ENCODE measurements at regions not wholly inside any gene's neighbourhood (a gene's known extent, or its start where the extent isn't known, plus 50 kb on each side); places are given as distances from the start of the nearest gene placed in this dataset.

DNA sequence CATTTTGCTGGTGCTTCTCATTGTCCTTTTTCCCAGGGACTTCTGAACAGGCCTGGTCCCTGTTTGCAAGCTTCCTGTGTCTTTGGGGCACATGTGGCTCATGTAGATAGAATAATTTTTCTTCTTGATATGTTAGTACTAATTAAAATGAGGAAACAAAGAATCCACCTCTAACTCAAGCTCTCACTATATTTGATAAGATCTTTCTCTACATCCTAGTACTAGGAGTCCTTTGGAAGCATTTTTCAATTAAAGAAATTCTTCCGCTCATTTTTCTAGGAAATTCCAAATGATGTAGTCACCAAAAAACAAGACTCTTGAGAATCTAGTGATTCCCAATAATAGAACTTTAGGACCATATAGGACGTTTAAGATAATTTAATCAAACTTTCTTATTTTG, 165.3 kb downstream of the SEC61B start:
- ATAC-seq (no peak), DNase-seq (no peak)
- intact Hi-C loops (cut with DNase I, micrococcal nuclease), result no loop called here

DNA sequence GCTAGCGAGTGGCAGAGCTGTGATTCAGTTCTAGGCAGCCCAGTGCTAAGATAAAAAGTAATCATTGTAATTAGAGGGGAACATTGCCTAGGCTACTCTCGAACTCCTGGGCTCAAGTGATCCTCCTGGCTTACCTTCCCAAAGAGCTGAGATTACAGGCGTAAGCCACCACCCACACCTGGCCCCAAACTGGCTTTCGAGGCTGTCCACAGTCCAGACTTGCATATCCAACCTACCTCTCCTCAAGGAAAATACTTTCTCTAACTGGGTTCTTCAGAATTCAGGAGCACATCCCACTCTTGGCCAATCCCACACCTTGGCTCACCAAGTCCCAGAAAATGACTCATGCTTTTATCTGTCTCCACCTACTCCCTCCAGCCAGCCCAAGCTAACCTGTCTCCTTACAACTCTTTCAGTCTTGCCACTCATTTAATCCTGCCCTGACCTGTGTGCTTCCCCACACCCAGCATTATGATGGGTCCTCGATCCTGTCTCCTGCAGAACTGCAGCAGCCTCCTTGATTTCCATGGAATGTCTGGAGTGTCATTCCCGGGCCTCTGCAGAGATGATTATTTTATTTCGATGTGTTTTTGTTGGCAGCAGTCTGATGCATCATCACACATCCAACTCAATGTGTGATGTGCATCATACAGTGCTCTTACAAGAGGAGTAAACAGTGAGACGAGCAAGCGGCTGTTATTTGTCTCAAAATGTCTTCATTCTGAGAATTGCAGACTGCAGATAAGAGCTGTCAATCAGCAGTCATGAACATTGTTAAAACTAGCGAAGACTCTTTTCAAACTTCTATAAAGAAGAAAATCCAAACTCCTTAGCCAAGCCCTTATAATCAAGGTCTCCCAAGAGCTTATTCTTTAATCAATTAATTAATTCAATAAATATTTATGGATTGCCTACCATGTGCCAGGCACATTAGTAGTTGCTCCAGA, 167.3 kb downstream of the SEC61B start:
- intact Hi-C loops (cut with DNase I, micrococcal nuclease), result no loop called here
- DNase-seq (no peak), ATAC-seq (no peak)

DNA sequence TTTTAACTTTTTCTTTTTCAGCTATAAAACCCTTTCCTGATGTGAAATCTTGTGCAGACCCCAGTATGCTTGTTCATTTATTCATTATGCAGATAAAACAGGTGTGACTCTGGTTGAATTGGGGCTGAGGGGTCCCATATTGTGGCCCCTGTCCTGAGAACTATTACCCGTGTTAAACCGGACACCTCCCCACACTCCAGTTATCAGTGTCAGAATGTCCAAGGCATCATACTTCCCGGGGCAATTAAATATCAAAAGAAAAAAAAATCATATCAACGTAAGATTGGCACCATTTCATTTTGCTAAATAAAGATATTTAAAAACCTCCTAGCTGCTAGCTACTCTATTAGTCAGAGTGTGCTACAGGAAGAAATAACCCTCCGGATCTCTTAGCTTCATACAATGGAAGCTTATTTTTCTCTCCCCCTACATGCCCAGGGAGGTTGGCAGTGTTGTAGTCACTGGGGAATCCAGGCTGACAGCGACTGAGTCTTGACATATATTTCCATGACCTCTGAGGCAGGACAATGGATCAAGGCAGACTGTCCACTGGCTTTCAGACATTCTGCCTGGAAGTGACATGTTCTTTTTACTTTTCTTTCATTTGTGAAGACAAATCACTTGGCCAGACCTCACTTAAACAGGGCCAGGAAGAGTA, 170.0 kb downstream of the SEC61B start:
- no peak for ATAC-seq
- intact Hi-C loops (cut with DNase I, micrococcal nuclease), result no loop called here
- DNase-seq, result no peak

DNA sequence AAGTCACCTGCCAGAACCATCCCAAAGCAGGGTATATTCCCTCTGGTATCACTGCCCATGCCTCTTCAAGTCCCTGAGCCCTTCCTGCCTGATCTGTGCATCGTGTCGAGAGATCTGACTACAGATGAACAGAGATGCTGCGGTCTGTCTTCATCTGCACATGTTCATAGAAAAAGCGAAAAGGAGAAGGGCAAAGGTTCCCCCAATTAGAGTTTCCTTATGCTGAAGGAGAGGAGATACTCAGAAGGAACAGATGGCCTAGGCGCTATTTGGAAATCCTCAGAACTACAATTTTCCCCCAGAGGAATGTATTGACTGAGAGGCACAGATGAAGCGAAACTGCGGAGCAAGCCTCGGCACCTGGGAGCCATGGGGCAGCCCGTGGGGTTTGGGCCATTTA, 170.9 kb downstream of the SEC61B start:
- intact Hi-C loops (cut with DNase I, micrococcal nuclease), result no loop called here
- no peak for ATAC-seq
- DNase-seq, result no peak

DNA sequence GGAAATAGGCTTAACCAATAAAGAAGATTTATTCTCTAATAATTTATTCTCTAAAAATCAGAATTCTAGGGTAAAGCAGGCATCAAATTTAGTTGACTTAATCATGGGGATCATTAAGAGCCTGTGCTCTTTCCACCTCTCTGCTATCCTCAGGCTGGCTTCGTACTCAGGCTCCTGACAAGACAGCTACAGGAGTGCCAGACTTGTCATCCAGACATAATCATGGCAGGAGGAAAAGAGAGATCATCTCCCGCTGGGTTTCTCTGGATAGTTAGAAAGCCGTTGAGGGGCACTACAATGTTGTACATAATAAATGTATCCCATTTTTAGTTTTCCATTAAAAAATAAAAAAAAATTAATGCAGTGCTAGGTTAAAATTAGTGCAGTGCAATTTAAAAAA, 171.9 kb downstream of the SEC61B start:
- DNase-seq (no peak), ATAC-seq (no peak)
- intact Hi-C loops (cut with DNase I, micrococcal nuclease), result no loop called here

DNA sequence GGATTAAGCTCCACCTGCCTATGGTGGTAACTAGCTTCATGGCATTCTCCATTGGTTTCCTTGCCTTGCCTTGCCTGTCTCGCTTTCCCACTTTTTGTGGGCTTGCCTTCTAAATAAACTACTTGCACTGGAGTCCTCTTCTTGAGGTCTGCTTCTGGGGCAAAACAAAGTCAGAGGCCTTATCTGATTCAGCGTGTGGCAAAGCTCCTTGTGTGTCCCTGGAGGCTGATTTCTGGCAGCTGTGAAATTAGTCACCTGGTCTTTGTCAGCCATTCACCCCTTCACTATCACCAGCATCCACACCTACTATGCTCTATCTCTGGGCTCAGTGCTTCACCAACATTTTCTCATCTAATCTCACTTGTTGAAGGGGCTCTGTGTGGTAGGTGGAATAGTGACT, 176.2 kb downstream of the SEC61B start:
- no peak for DNase-seq
- ATAC-seq, result no peak
- intact Hi-C loops (cut with DNase I, micrococcal nuclease), result no loop called here

DNA sequence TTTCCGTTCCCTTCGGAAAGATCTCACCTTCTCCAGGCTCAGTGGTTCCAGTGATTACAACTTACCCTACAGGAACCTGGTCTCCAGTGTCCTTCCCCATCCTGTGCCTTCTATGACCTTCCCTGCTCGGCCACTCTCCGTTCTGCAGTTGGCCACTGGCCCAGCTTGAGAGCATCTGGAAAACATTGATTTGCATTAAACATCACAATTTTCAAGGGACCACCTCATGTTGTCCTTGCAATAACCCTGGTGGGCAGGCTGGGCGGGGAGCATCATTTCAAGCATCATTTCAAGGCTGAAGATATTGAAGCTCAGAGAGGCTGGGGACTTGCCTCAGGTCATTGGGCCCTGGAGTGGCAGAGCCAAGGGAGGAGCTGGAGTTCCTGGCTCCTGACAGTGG, 177.4 kb downstream of the SEC61B start:
- DNase-seq, result no peak
- ATAC-seq, result no peak
- intact Hi-C loops (cut with DNase I, micrococcal nuclease), result no loop called here

DNA sequence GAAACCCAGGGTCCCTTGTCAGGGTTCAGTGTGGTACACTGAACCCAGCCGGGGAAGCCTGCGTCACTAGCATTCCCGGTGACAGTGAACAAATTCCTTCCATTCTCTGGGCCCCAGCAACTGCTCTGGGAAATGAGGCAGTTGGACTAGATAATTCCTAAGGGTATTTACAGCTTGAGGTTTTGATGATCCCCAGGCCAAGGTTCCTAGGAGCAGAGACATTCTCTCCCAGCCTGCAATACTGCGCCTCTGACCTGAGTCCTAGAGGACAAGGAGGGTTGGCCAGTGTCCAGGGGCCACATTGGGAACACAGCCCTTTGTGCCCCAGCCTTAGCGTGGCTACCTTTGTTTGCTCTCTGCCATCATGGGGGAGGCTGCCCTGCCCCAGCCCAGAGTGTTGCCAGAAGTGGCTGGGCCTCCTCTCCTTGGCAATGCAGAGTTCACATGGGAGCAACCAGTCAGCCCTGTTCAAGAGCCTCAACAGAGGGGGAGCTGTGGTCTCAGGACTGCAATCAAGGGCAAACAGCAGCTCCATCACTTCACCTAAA, 178.2 kb downstream of the SEC61B start:
- intact Hi-C loops (cut with DNase I, micrococcal nuclease), result no loop called here
- ATAC-seq (no peak), DNase-seq (no peak)

DNA sequence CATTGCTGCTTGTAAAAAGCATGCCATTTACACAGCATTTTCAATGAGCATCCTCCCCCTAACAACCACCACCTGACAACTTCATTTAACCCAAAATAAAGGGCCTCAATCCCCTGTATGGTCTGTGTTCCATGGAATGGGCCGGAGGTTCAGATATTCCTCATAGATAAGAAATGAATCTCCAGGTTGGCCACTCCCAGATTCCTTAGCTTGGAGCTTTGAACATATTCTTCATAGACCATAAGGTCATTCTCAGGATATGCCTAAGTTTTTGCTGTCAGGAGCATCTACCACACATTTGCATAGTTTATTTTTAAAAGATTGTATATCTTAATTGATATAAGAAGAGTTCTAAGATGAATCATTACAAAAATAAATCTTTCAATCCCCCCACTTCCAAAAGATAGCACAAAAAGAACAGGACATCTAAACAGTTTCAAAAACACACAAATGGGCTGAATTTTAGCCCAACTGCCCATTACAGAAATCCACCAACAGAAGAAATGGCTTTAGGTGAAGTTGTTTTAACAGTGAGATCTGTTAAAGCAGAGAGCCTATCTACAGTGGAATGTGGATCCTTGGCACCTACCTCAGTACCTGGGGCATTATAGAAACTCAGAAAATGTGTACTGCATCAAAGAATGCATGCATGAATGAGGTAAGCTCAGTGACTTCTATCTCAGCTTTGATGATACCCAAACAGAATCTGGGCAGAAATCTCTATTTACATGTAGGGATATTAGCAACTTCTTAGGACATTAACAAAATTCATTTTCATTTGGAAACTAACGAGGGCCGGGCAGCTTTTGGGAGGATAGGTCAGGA, 179.8 kb downstream of the SEC61B start:
- ATAC-seq (no peak), DNase-seq (no peak)
- intact Hi-C loops (cut with DNase I, micrococcal nuclease), result no loop called here

DNA sequence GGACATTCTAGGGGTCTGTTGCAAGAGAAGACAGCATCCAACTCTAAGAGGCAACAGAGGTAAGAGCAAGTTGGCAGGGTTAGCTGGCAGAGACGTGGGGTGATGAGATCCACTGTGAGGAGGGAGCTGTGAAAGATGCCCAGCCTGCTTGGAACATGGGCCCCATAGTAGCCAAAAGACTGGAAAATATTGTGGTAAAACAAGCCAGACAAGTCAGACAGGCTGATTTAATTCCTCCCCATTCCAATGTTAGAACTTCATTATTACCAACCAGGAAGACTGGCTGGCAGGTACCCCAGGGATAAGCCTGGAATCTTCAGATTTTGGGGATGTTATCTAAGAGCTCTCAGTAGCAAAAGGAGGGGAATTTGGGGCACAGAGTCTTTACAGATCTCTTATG, 181.3 kb downstream of the SEC61B start:
- intact Hi-C loops (cut with DNase I, micrococcal nuclease), result no loop called here
- DNase-seq (no peak), ATAC-seq (no peak)

DNA sequence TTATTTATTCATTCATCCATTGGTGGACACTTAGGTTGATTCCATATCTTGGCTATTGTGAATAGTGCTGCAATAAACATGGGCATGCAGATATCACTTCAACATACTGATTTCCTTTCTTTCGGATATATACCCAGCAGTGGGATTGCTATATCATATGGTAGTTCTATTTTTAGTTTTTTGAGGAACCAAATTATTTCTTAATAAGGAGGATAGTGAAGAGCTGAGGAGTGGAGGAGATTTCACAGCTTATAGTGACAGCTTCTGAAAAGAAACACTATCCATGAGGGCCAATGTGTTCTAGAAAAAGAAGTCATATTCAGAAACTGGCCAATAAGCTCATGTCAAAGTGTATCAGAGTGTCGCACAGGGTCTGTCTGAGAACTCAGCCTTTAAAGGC, 183.3 kb downstream of the SEC61B start:
- intact Hi-C loops (cut with DNase I, micrococcal nuclease), result no loop called here
- ATAC-seq (no peak), DNase-seq (no peak)

DNA sequence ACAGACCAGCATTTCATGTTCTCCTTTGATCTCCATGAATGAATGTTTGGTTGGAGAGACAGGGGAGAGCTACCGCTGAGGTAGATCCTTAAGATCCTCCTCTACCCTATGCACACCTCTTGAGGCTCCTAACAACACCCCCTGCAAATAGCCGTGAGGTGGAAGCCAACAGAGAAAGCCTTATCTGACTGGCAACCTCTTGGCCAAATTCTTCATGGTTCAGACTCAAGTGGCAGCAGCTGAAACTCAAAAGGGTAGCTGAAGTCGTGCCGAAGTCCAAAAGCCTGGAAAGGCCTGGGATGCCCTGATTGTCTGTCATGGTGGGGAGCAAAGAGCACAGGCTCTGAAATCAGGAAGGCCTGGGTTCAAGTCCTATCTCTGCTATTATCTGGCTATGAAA, 184.9 kb downstream of the SEC61B start:
- intact Hi-C loops (cut with DNase I, micrococcal nuclease), result no loop called here
- ATAC-seq (no peak), DNase-seq (no peak)

DNA sequence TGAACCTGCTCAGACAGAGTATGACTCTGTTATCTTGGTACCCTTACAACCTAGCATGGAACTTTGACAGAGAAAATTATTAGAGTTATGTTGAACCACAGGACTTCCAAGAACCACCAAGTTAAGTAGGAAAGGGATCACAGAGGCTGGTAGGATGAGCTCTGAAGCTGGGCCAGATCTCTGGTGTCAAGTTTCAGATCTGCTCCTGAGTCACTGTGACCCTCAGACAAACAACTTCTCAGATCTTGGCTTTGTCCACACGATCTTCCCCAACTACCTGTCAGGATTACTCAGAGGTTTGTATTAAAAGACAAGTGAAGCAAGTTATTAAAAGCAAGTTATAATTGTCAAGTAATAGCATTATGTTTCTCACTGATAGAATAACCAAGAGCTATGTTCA, 189.0 kb downstream of the SEC61B start:
- intact Hi-C loops (cut with DNase I, micrococcal nuclease), result no loop called here
- no peak for ATAC-seq
- no peak for DNase-seq

DNA sequence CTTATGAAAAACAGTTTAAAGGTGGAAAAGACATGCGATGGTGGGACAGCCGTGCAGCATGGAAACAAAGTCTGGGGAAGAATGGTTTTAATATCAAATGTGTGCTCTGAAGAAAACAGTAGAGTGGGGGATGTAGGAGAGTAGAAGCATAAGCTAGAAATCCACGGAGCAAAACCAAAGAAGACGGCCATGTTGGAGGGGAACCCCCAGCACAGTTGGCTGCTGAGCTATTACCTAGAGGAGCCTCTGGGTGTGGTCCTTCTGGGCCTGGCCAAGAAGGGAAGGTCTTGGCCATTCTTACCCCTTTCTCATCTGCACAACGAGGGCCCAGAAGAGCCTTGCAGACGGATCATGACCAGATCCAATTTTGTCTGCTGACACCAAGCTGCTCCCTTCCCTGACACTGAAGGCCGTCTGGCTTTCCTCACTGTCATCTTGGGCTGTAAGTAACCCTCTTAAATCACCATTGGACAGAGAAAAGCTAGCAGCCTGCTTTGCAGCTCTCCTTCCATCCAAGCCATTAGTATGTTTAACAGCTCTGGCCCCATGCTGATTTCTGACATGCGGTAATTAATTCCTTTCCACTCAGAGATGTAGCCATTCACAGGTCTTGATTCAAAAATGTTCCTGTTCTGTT, 189.5 kb downstream of the SEC61B start:
- DNase-seq (no peak), ATAC-seq (no peak)
- intact Hi-C loops (cut with DNase I, micrococcal nuclease), result no loop called here

DNA sequence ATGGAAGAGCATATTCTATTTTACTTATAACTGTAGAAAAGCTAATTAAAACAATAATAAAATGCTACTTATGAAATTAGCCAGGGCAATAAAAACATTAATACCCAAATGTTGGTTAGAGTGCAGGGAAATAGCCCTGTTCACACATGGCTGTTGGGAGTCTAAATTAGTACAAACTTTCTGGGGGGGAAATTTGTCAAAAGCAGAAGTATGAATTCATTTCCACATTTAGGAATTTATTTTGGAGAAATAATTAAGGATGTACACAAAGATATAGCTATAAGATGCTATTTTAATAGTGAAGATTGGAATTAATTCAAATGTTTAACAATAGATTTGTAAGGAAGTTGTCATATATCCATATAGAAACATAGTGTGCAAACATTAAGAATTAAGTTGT, 190.5 kb downstream of the SEC61B start:
- intact Hi-C loops (cut with DNase I, micrococcal nuclease), result no loop called here
- no peak for ATAC-seq

DNA sequence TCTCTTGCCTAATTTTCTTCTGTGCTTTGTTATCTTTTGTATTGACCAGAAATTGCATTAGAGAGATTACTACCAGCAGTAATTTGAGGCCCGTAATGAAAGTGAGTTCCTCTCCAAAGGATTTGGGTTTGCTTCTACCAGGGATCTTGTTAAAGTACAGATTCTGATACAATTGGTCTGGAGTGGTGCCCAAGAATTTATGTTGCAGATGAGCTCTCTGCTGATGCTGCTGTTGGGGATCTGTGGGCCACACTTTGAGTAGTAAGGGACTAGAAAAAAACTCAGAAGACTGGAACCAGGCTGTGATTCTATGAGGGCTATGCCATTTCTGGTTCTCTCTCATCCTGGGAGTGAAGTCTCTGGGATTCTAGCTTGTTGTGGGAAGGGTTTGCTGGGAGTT, 192.2 kb downstream of the SEC61B start:
- intact Hi-C loops (cut with DNase I, micrococcal nuclease), result no loop called here
- no peak for DNase-seq
- ATAC-seq, result no peak

More for the DNA sequence above, 190.5 kb downstream of the SEC61B start:
- no peak for DNase-seq

DNA sequence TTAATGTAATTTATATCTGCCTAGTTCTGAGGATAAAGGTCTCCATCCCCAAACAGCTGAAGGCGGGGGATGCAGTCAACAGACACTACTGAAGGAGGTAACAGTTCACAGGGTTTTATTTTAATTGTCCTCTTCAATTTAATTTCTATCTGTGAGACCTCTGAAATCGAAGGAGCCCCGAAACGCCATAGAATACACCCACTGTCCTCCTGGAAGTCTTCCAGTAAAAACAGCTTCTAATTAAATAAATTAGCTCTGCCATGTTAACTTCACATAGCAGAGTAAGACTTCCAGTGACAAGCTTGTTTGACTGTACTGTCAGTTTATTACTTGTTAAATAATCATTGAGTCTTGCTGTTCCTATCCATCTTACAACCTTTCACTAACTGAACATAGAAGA, 193.5 kb downstream of the SEC61B start:
- intact Hi-C loops (cut with DNase I, micrococcal nuclease), result no loop called here
- DNase-seq (no peak), ATAC-seq (no peak)

DNA sequence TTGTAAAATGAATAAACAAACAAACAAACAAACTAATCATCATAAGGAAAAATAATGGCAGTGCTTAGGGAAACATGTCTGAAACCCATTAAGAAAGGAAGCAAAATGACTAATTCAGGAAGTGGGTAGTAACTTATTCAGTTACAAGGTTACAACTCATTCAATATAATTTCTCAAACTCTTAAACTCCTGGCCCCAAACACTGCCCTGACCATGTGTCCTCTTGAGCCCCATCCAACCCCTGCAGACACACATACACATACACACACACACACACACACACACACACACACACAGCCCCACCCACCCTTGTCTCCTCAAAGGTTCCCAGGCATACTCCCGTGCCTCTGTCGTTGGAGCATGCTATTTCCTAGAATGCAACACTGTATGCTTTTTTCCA, 193.9 kb downstream of the SEC61B start:
- intact Hi-C loops (cut with DNase I, micrococcal nuclease), result no loop called here
- no peak for DNase-seq
- ATAC-seq, result no peak

DNA sequence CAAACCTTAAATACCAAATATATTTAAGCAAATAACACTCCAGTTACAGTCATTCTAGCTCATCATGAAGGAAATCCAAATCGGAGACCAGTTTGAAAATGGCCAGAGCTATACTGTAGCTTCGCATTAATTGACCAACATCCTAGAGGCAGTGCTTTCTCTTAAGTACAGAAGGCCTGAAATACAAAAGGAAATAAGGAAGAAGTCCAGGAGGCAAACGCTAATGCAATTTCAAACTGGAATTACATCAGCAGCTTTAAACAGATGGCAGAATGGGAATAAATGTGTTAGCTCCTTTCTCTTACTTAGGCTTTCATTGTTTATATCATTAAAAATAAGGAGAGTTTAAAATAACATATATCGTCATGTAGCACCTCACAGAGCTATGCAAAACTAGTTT, 197.0 kb downstream of the SEC61B start:
- intact Hi-C loops (cut with DNase I, micrococcal nuclease), result no loop called here
- DNase-seq, result no peak
- ATAC-seq, result no peak

Measured in left colon (tissue), 2 donors.